ENCODE measurements at regions not wholly inside any gene's neighbourhood (a gene's known extent, or its start where the extent isn't known, plus 50 kb on each side); places are given as distances from the start of the nearest gene placed in this dataset.

GRCh38 chr21:35672313-35672712 is 388.0 kb downstream of the SETD4 start:
- peaks cover 0 to 34% (median 0%) of the 10 kb centered on the region in 4 donors for H3K4me1 ChIP-seq
- H3K36me3 ChIP-seq, result no peaks in the 10 kb centered on the region
- intact Hi-C loops (cut with DNase I), result no loop called here
- DNase-seq, result no peak
- no peak overlapping the region for H3K4me3 ChIP-seq
- H3K27me3 ChIP-seq, result no peaks in the 10 kb centered on the region
- TF ChIP-seq CTCF (IDR thresholded peaks at IDR 0.05), result no peak
- TF ChIP-seq POLR2A (IDR thresholded peaks at IDR 0.05), result no peak
- H3K9me3 ChIP-seq, result no peaks in the 10 kb centered on the region
- no peak overlapping the region for H3K27ac ChIP-seq
- ATAC-seq, result no peak
- WGBS (ENCODE audit: insufficient coverage, low coverage, low lambda C conversion rate, missing lambda C conversion rate), result 100% methylated on average over 1 of the region's 3 CpGs

- 57% methylated on average over 3 of the region's 3 CpGs for WGBS (ENCODE audit: insufficient coverage, low coverage, low lambda C conversion rate, missing lambda C conversion rate)
- Histone ChIP-seq H3K4me3 (no peak overlapping the region), H3K9me3 (no peaks in the 10 kb centered on the region), H3K4me1 (no peaks in the 10 kb centered on the region), H3K27me3 (no peaks in the 10 kb centered on the region), H3K36me3 (no peaks in the 10 kb centered on the region), H3K27ac (no peak overlapping the region)
- TF ChIP-seq POLR2A (IDR thresholded peaks at IDR 0.05), result no peak
- no peak for TF ChIP-seq CTCF (IDR thresholded peaks at IDR 0.05)
- no peak for DNase-seq
- ATAC-seq, result no peak
- intact Hi-C loops (cut with DNase I), result no loop called here
Measured at GRCh38 chr21:35664683-35665082, 395.6 kb downstream of the SETD4 start.

- TF ChIP-seq CTCF (IDR thresholded peaks at IDR 0.05), result no peak
- TF ChIP-seq POLR2A (IDR thresholded peaks at IDR 0.05), result no peak
- Histone ChIP-seq H3K27me3 (no peaks in the 10 kb centered on the region), H3K36me3 (no peaks in the 10 kb centered on the region), H3K27ac (no peak overlapping the region), H3K4me1 (no peaks in the 10 kb centered on the region), H3K4me3 (no peak overlapping the region), H3K9me3 (no peaks in the 10 kb centered on the region)
- intact Hi-C loops (cut with DNase I), result no loop called here
- DNase-seq, result no peak
- ATAC-seq, result no peak
- WGBS (ENCODE audit: insufficient coverage, low coverage, low lambda C conversion rate, missing lambda C conversion rate), result 52% methylated on average over 2 of the region's 4 CpGs
Measured at GRCh38 chr21:35663856-35664606, 396.3 kb downstream of the SETD4 start.

- TF ChIP-seq CTCF (IDR thresholded peaks at IDR 0.05) (no peak), POLR2A (IDR thresholded peaks at IDR 0.05) (no peak)
- WGBS (ENCODE audit: insufficient coverage, low coverage, low lambda C conversion rate, missing lambda C conversion rate), result 48% methylated on average over 3 of the region's 3 CpGs
- H3K9me3 ChIP-seq, result no peaks in the 10 kb centered on the region
- intact Hi-C loops (cut with DNase I), result no loop called here
- H3K27me3 ChIP-seq, result no peaks in the 10 kb centered on the region
- H3K4me3 ChIP-seq, result no peak overlapping the region
- DNase-seq, result no peak
- no peak overlapping the region for H3K27ac ChIP-seq
- no peaks in the 10 kb centered on the region for H3K36me3 ChIP-seq
- H3K4me1 ChIP-seq, result no peaks in the 10 kb centered on the region
- ATAC-seq, result peak in 2 of 4 donors; percentile 35 to 46
Measured at GRCh38 chr21:35658242-35658641, 402.1 kb downstream of the SETD4 start.
